Epithelial cell of prostate (primary cell): ENCODE measurements at regions not wholly inside any gene's neighbourhood (a gene's known extent, or its start where the extent isn't known, plus 50 kb on each side); places are given as distances from the start of the nearest gene placed in this dataset.
A peak's percentile ranks its signal among the peaks of the same experiment; 100 is the strongest.
"Not testable (repeated sequence)": the region's sequence is repeated elsewhere in the genome, so short reads cannot be mapped to it uniquely, and the experiment has no call there.

Experiments
- DNase-seq: peaks from one replicate; pipeline ENCODE4 v3.0.0-alpha.2; 2011; ENCODE audit warnings: low read depth, low spot score
- H3K27ac ChIP-seq: fragments of 450-650 bp; 2 replicates; pipeline ENCODE4 v1.5.1; 2017; ENCODE audit warnings: mild to moderate bottlenecking

GRCh38 chr14:87745507-87746118 is 247.4 kb downstream of the GALC start:
- H3K27ac ChIP-seq, result no peak overlapping the region
- DNase-seq, result peak; percentile 3

DNA sequence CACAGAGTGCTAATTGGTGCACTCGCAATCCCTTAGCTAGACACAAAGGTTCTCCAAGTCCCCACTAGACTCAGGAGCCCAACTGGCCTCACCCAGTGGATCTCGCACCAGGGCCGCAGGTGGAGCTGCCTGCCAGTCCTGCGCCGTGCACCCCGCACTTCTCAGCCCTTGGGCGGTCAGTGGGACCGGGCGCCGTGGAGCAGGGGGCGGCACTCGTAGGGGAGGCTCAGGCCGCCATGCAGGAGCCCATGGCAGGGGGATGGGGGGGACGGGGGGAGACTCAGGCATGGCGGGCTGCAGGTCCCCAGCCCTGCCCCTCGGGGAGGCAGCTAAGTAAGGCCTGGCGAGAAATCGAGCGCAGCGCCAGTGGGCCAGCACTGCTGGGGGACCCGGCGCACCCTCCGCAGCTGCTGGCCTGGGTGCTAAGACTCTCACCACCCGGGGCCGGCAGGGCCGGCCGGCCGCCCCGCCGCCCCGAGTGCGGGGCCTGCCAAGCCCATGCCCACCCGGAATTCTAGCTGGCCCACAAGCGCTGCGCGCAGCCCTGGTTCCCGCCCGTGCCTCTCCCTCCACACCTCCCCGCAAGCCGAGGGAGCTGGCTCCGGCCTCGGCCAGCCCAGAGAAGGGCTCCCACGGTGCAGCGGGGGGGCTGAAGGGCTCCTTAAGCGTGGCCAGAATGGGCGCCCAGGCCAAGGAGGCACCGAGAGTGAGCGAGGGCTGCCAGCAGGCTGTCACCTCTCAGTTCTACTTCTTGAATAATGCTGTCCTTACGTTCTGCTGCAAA is 258.2 kb downstream of the GALC start:
- DNase-seq, H3K27ac ChIP-seq: not testable (repeated sequence)

- DNase-seq, H3K27ac ChIP-seq: not testable (repeated sequence)
Measured at GRCh38 chr14:87733115-87733514, 259.9 kb downstream of the GALC start.

GRCh38 chr14:87732562-87732961 is 260.4 kb downstream of the GALC start:
- no peak overlapping the region for H3K27ac ChIP-seq
- no peak for DNase-seq

GRCh38 chr14:87725318-87725717 is 267.7 kb downstream of the GALC start:
- no peak for DNase-seq
- no peak overlapping the region for H3K27ac ChIP-seq

DNA sequence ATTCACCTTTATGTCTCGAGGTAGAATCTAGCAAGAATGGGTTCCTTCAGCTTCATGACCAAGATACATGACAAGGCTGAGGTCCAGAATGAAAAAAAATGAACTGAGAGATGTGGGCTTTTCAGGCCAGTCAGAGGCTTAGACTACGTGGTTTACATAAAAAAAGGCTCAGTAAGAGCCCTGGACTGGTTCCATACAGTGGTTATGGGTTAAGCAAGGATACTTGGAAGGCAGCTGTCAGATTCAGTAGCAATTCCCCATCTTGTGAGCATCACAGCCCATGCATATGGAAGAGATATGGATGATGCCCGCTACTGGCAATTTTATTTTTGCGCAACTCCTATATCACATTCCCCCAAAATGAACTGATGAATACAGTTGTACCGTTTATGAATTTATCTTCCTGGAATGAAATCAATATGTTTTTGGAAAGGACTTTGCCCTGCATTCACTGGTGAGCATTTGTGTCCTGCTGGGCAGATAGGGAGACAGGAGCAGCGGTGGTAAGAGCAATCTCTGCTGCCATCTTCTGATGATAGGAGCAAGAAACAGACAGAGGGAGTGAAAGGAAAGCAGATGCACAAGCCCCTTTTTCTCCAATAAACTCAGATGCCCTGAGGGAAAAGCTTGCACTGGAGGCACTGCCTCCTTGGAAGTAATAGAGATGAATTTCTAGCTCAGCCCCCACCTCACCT is 280.4 kb downstream of the GALC start:
- H3K27ac ChIP-seq, result no peak overlapping the region
- DNase-seq, result no peak

DNA sequence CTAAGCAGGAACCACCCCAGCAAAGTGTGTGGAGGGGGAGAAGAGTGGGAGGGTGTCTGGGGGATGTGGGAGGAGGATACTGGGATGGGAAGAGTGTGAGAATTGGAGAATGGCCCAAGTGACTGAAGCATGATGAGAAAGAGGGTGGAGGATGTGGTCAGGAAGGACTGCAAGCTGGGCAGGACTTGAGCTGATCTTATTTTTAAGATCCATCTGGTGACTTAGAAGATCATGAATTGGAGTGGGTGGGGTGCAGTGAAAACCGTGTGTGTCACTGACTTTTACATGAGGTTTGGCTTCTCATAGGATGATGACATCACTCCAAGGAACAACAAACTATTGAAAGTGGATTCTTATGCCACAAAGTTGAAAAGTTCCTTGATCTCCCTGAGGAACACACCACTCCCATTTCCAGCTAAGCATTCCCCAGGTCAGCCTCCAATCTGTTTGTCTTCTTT is 287.5 kb downstream of the GALC start:
- no peak overlapping the region for H3K27ac ChIP-seq
- no peak for DNase-seq

DNA sequence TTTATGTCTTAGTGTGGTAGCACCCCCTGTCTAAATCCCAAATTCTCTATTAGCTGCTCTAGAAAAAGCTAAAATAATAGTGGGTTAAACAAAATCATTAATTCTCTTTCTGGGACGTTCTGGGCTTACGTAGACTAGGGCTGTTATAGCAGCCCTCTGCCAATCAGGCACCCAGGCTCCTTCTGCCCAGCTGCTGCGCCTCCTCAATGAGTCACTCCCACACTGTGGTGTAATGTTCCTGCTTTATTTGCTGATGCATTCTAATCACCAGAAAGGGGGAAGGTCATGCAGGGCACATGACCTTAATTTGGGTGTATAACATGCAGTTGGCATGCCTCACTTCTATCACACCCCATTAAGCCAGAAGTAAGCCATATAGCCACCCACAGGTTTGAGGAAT is 294.5 kb downstream of the GALC start:
- no peak for DNase-seq
- no peak overlapping the region for H3K27ac ChIP-seq

- H3K27ac ChIP-seq, result no peak overlapping the region
Measured at GRCh38 chr14:87696485-87696884, 296.5 kb downstream of the GALC start.

GRCh38 chr14:87691042-87691881 is 301.7 kb downstream of the GALC start:
- no peak for DNase-seq
- H3K27ac ChIP-seq, result no peak overlapping the region

More at GRCh38 chr14:87696485-87696884, 296.5 kb downstream of the GALC start:
- no peak for DNase-seq

DNA sequence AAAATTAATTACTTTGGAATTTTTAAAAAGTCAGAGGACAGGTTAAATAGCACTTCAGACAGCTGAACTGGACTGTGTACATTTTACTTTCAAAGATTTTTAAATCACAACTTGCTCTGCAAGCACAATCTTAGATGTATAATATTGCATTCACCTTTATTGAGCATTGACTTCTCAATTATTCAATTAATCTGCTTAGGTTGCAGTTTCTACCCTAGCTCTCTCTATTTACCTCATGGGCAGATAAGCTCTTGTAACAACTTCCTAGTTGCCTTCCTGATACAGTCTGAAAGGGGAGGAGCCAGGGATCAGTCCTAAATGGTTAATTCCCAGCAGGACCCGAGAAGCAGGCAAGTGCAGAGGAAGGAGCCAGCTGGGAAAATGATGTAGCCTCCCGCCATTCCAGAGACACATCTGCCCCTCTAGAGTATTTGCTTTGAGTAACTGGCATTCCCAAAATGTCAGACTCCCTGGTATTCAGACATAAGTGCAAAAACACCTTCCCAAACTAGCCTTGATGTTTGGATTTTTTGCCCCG is 302.8 kb downstream of the GALC start:
- no peak for DNase-seq
- no peak overlapping the region for H3K27ac ChIP-seq

GRCh38 chr14:87688524-87688923 is 304.5 kb downstream of the GALC start:
- no peak for DNase-seq

GRCh38 chr14:87687420-87687819 is 305.6 kb downstream of the GALC start:
- no peak for DNase-seq
- no peak overlapping the region for H3K27ac ChIP-seq

More at GRCh38 chr14:87688524-87688923, 304.5 kb downstream of the GALC start:
- H3K27ac ChIP-seq, result no peak overlapping the region

- no peak for DNase-seq
- H3K27ac ChIP-seq, result no peak overlapping the region
Measured at GRCh38 chr14:87686746-87687145, 306.2 kb downstream of the GALC start.

DNA sequence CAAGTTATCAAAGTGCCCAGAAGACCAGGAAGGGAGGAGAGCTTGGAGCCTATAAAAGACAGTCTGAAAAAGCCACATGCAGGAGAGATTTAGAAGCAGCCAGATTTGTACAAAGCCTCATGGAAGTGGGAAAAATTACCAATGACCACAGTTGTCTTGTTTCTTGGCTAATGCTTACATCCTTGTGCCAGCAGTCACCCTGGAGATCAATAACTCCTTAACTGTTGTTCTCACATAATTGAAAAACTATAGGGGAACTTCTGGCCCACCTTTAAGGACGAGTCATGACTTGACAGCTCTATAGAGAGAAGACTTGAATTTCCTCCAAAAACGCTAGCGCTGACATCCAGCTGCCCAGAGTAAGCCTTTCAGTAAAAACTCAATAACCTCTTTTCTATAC is 313.1 kb downstream of the GALC start:
- no peak overlapping the region for H3K27ac ChIP-seq
- no peak for DNase-seq

DNA sequence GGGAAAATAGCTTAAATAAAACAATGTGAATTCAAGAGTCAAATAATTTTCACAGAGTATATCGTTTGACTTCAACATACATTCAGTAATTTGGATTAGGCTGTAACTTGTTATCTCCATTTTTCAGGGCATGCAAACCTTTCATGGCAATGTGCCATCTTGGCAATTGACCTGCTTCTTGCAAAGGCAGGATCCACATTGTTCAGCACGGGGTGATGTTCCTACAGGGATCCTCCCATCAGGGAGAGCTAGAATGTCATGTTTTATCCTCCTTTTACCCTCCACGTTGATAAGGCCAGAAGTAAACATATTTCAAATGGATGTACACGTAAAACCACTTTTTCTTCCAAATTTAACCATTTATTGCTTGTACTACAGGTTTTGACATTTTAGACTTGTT is 314.4 kb downstream of the GALC start:
- H3K27ac ChIP-seq, result no peak overlapping the region
- DNase-seq, result no peak

DNA sequence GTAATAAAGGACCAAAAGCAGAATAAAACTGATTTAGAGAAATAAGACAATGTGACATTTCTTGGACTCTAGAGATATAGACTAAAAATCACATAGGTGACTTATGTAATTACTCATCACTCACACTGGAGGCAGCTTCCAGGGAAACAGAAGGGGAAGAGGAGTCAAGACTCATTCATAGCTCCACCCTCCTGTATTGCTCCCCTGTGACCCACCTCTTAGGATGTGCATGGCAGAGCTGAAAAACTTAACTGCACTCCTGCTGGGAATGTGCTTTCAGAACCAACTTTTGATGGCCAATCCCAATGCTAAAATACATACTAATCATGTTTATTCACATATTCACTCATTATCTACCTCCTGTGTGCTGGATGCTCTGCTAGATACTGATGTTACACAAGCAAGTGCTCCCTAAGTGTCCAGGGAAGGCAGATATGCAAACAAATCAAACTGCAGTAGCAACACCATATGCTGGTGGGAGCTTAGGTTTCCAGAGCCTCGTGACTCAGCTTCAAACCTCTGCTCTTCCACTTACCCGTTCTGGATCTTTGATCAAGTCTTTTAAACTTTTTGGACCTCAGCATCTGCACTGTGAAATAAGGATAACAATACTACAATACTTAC is 316.1 kb downstream of the GALC start:
- H3K27ac ChIP-seq, result no peak overlapping the region
- DNase-seq, result no peak

DNA sequence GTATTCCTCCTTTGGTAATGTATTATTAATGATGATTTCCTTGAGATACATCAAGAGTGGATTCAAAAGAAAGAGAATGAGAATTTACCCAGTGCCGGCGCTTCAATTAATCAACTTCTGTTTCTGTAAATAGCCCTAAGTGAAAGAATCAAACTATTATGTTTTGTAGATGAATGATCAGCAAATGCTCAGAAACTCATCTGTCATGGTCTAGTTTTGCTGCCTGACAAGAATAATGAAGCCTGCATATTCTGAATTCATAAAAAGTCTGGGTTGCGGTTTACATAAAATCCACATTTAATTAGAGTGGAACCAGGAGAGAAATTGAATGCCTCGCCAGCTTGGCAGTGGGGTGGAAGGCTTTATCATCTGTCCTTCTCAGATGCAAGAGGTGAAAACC is 325.3 kb downstream of the GALC start:
- no peak for DNase-seq
- H3K27ac ChIP-seq, result no peak overlapping the region

DNA sequence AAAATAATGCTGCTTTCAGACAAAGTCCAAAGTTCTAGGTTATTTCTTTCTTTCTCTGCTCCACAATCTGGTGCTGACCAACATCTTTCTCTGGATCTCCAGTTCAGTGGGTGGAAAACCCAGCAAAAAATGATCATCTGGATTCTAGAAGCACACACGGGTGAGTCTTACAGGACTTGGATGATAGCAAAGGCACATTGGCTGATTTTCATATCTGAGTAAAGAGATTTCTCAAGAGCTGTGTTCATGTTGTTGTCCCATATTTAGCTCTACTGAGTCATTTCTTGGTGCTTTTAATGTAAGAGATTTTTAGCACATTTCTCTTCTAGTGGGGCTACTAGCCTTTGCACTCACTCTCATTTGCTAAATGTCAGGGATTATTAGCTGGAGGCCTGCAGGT is 336.7 kb downstream of the GALC start:
- DNase-seq, result no peak
- H3K27ac ChIP-seq, result no peak overlapping the region

- no peak overlapping the region for H3K27ac ChIP-seq
- DNase-seq, result no peak
Measured at GRCh38 chr14:87652278-87652677, 340.7 kb downstream of the GALC start.
